ENCODE measurements at regions not wholly inside any gene's neighbourhood (a gene's known extent, or its start where the extent isn't known, plus 50 kb on each side); places are given as distances from the start of the nearest gene placed in this dataset.

DNA sequence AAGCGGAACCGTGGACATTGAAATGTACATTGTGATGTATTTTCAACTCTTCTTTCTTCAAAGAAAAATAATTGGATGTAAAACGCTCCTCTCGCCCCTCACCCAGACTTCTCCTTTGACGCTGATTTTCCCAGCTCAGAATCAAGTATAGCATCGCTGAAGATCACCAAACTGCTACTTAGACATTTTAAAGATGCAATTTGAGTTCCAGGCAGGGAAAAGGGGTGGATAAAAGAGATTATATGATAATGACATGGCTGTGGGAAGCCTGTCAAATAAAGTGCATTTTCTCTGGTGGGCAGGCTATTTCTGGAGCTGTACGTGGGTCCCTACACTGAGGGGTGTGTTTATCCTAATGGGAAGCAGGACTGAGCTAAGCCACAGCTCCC, 240.4 kb downstream of the CDC5L start:
- no peak overlapping the region for H4K91ac ChIP-seq (ENCODE audit: insufficient read length, low read depth, low read length)
- WGBS (ENCODE audit: extremely low coverage, insufficient read length, low lambda C conversion rate): no CpG with 5 or more reads among the region's 7 CpGs
- Mint-ChIP-seq H3K27ac (no peak overlapping the region; a peak in 1 of 7 replicates), H3K4me1 (peaks cover 60% of the 10 kb centered on the region in 2 experiments), H3K4me3 (no peak overlapping the region), H3K36me3 (ENCODE audit: insufficient read depth in 1 of 3, low read depth in 3 of 3) (no peaks in the 10 kb centered on the region), H3K9me3 (peaks cover 0 to 3% of the 10 kb centered on the region in 2 experiments; a peak in 1 of 5 replicates), H3K27me3 (ENCODE audit: low read depth) (peaks cover 9% of the 10 kb centered on the region)
- H3K4ac ChIP-seq (ENCODE audit: low read depth, low read length): no peak overlapping the region
- no peak overlapping the region for H3K23ac ChIP-seq (ENCODE audit: insufficient read length, low read depth, low read length)
- no peak overlapping the region for H2AK5ac ChIP-seq (ENCODE audit: insufficient read length, low read length)
- no peak overlapping the region for H3K9ac ChIP-seq (ENCODE audit: extremely low read depth, insufficient read length, low read length)
- no peak overlapping the region for H2BK120ac ChIP-seq (ENCODE audit: low read depth, low read length, poor library complexity, severe bottlenecking)
- H3K23me2 ChIP-seq (ENCODE audit: insufficient read length, low read depth, low read length, poor library complexity, severe bottlenecking): no peaks in the 10 kb centered on the region
- H3T11ph ChIP-seq (ENCODE audit: low read length): no peak overlapping the region
- H3K79me1 ChIP-seq (ENCODE audit: insufficient read depth, low read depth, low read length, poor library complexity, severe bottlenecking): no peaks in the 10 kb centered on the region
- peaks cover 24% of the 10 kb centered on the region; the same call in 1 of the 2 replicates for H3K4me1 ChIP-seq (ENCODE audit: insufficient read depth, low read length)
- no peaks in the 10 kb centered on the region; the same call in 1 of the 2 replicates for H3K79me2 ChIP-seq (ENCODE audit: insufficient read depth, low read length)
- H4K5ac ChIP-seq (ENCODE audit: insufficient read length, low read depth, low read length): no peak overlapping the region
- H3K14ac ChIP-seq (ENCODE audit: insufficient read depth, low read length): no peak overlapping the region
- no peak overlapping the region for H2AFZ ChIP-seq (ENCODE audit: low read length)
- TF ChIP-seq, protein P1, sequence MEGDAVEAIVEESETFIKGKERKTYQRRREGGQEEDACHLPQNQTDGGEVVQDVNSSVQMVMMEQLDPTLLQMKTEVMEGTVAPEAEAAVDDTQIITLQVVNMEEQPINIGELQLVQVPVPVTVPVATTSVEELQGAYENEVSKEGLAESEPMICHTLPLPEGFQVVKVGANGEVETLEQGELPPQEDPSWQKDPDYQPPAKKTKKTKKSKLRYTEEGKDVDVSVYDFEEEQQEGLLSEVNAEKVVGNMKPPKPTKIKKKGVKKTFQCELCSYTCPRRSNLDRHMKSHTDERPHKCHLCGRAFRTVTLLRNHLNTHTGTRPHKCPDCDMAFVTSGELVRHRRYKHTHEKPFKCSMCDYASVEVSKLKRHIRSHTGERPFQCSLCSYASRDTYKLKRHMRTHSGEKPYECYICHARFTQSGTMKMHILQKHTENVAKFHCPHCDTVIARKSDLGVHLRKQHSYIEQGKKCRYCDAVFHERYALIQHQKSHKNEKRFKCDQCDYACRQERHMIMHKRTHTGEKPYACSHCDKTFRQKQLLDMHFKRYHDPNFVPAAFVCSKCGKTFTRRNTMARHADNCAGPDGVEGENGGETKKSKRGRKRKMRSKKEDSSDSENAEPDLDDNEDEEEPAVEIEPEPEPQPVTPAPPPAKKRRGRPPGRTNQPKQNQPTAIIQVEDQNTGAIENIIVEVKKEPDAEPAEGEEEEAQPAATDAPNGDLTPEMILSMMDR (conservative IDR thresholded peaks at IDR 0.05): 0 out of 3 replicates have a peak, but pooled peaks have one; percentile 3
- H2BK12ac ChIP-seq (ENCODE audit: insufficient read length, low read depth, low read length): no peak overlapping the region
- no peak overlapping the region for H2BK5ac ChIP-seq (ENCODE audit: insufficient read length, low read length)
- H3K27me3 ChIP-seq (ENCODE audit: insufficient read depth, low read length): no peaks in the 10 kb centered on the region; the same call in 1 of the 2 replicates
- no peak overlapping the region for H4K8ac ChIP-seq (replicated peaks; ENCODE audit: insufficient read length, low read depth, low read length)
- no peak overlapping the region for H3K27ac ChIP-seq (ENCODE audit: insufficient read length, low read depth, low read length)
- no peak overlapping the region for H2BK20ac ChIP-seq (ENCODE audit: low read depth, low read length, poor library complexity, severe bottlenecking)
- no peak overlapping the region for H3K18ac ChIP-seq (ENCODE audit: insufficient read length, low read depth, low read length)
- H3K4me2 ChIP-seq (ENCODE audit: insufficient read depth, insufficient read length, low read length): no peak overlapping the region
- no peaks in the 10 kb centered on the region for H4K20me1 ChIP-seq (ENCODE audit: control insufficient read depth, insufficient read depth, insufficient read length)
- no peak overlapping the region for H3K56ac ChIP-seq (ENCODE audit: insufficient read length, low read depth, low read length)
- no peak overlapping the region for H2BK15ac ChIP-seq (ENCODE audit: low read depth, low read length)
- H3K9me3 ChIP-seq (ENCODE audit: control insufficient read depth, low read depth, low read length): no peaks in the 10 kb centered on the region
- no peak for DNase-seq

All from H9 (cell line).